ENCODE measurements at regions not wholly inside any gene's neighbourhood (a gene's known extent, or its start where the extent isn't known, plus 50 kb on each side); places are given as distances from the start of the nearest gene placed in this dataset.
A peak's percentile ranks its signal among the peaks of the same experiment; 100 is the strongest.

- no peak overlapping the region for H3K4me3 ChIP-seq (ENCODE audit: low read length)
- no peak for DNase-seq (ENCODE audit: low read depth)
- TF ChIP-seq CTCF (IDR thresholded peaks at IDR 0.05; ENCODE audit: insufficient read depth, low read depth, low read length, missing control alignments), result no peak
Observed at GRCh38 chr4:141376769-141377168, 156.1 kb downstream of the ZNF330 start.

GRCh38 chr4:141387299-141387698, 166.6 kb downstream of the ZNF330 start:
- no peak for TF ChIP-seq CTCF (IDR thresholded peaks at IDR 0.05; ENCODE audit: insufficient read depth, low read depth, low read length, missing control alignments)
- DNase-seq (ENCODE audit: low read depth), result no peak
- H3K4me3 ChIP-seq (ENCODE audit: low read length), result no peak overlapping the region

GRCh38 chr4:141388481-141388880, 167.8 kb downstream of the ZNF330 start:
- DNase-seq (ENCODE audit: low read depth), result peak; percentile 44
- no peak for TF ChIP-seq CTCF (IDR thresholded peaks at IDR 0.05; ENCODE audit: insufficient read depth, low read depth, low read length, missing control alignments)
- no peak overlapping the region for H3K4me3 ChIP-seq (ENCODE audit: low read length)

GRCh38 chr4:141389649-141390048, 169.0 kb downstream of the ZNF330 start:
- no peak for DNase-seq (ENCODE audit: low read depth)
- TF ChIP-seq CTCF (IDR thresholded peaks at IDR 0.05; ENCODE audit: insufficient read depth, low read depth, low read length, missing control alignments), result no peak
- no peak overlapping the region for H3K4me3 ChIP-seq (ENCODE audit: low read length)

- no peak for DNase-seq (ENCODE audit: low read depth)
- no peak for TF ChIP-seq CTCF (IDR thresholded peaks at IDR 0.05; ENCODE audit: insufficient read depth, low read depth, low read length, missing control alignments)
Observed at GRCh38 chr4:141390571-141390970, 169.9 kb downstream of the ZNF330 start.

GRCh38 chr4:141391293-141391692, 170.6 kb downstream of the ZNF330 start:
- peak; percentile 55 for DNase-seq (ENCODE audit: low read depth)
- TF ChIP-seq CTCF (IDR thresholded peaks at IDR 0.05; ENCODE audit: insufficient read depth, low read depth, low read length, missing control alignments), result no peak
- no peak overlapping the region for H3K4me3 ChIP-seq (ENCODE audit: low read length)

More at GRCh38 chr4:141390571-141390970, 169.9 kb downstream of the ZNF330 start:
- H3K4me3 ChIP-seq (ENCODE audit: low read length), result no peak overlapping the region

DNA sequence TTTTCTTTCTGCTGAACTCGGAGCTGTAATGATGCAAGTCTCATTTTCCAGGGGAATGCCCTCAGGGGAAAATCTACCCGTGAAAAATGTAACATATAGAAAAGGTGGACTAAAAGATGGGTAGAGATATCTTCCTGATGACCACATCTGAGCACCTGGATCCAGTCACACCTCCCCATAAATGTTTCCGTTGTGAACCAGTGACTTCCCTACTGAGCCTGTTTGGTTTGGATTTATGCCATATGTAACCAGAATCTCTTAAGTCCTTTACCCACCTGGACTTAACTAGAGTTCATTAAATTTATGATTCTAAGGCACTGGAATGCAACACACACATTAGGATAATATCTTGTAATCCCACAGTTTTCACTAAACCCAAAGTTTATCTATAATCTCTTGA, 171.1 kb downstream of the ZNF330 start:
- no peak overlapping the region for H3K4me3 ChIP-seq (ENCODE audit: low read length)
- no peak for TF ChIP-seq CTCF (IDR thresholded peaks at IDR 0.05; ENCODE audit: insufficient read depth, low read depth, low read length, missing control alignments)
- peak; percentile 46 for DNase-seq (ENCODE audit: low read depth)

All from epithelial cell of esophagus (primary cell).